HL-60 (cell line): ENCODE measurements at regions not wholly inside any gene's neighbourhood (a gene's known extent, or its start where the extent isn't known, plus 50 kb on each side); places are given as distances from the start of the nearest gene placed in this dataset.

ENCODE experiments used
- CTCF ChIP-seq: IDR thresholded peaks from one replicate; pipeline ENCODE4 v1.5.1; 2011; ENCODE audit warnings: low read length, control low read depth, inconsistent platforms; ENCODE audit not compliant: insufficient read depth
- GABPA ChIP-seq: IDR thresholded peaks from 2 replicates; pipeline ENCODE4 v1.6.1; 2012; ENCODE audit warnings: low read depth
- POLR2AphosphoS5 ChIP-seq: IDR thresholded peaks from 2 replicates; pipeline ENCODE4 v1.6.1; 2012; ENCODE audit warnings: low read depth
- REST ChIP-seq: IDR thresholded peaks from 2 replicates; pipeline ENCODE4 v1.6.1; 2012; ENCODE audit warnings: low read depth; ENCODE audit not compliant: insufficient replicate concordance

- no peak for TF ChIP-seq CTCF
- no peak for TF ChIP-seq REST
- TF ChIP-seq GABPA, result no peak
- TF ChIP-seq POLR2AphosphoS5, result no peak
Observed at GRCh38 chr17:36741019-36741902, 139.9 kb downstream of the MRM1 start.
